ENCODE measurements at regions not wholly inside any gene's neighbourhood (a gene's known extent, or its start where the extent isn't known, plus 50 kb on each side); places are given as distances from the start of the nearest gene placed in this dataset.

DNA sequence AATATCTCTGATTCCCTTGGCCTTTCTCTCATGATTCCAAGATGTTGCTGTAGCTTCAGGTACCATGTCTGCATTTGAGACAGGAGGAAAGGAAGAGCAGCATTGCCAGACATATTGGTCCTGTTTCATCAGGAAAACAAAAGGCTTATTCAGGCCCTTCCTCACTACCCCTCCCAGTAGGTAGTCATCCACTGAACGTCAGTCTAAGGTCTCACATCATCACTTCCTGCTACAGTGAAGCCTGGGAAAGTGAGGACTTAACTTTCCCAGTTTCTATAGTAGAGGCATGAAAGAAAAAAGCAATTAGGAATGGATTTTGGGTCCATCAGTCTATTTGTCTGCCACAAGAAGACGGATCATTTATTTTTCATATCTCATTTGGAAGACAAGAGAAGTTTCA lies 85.7 kb upstream of the SOX4 start:
- H3K4me3 ChIP-seq (ENCODE audit: low read depth in 2 of 2, low read length in 2 of 2) = no peak overlapping the region
- TF ChIP-seq POLR2AphosphoS5 (IDR thresholded peaks at IDR 0.05; ENCODE audit: low read depth, low read length) = no peak
- TF ChIP-seq TCF7L2 (IDR thresholded peaks at IDR 0.05; ENCODE audit: low read depth, low read length) = no peak
- TF ChIP-seq, protein P1, sequence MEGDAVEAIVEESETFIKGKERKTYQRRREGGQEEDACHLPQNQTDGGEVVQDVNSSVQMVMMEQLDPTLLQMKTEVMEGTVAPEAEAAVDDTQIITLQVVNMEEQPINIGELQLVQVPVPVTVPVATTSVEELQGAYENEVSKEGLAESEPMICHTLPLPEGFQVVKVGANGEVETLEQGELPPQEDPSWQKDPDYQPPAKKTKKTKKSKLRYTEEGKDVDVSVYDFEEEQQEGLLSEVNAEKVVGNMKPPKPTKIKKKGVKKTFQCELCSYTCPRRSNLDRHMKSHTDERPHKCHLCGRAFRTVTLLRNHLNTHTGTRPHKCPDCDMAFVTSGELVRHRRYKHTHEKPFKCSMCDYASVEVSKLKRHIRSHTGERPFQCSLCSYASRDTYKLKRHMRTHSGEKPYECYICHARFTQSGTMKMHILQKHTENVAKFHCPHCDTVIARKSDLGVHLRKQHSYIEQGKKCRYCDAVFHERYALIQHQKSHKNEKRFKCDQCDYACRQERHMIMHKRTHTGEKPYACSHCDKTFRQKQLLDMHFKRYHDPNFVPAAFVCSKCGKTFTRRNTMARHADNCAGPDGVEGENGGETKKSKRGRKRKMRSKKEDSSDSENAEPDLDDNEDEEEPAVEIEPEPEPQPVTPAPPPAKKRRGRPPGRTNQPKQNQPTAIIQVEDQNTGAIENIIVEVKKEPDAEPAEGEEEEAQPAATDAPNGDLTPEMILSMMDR (IDR thresholded peaks at IDR 0.05) = no peak
- TF ChIP-seq, protein P2, sequence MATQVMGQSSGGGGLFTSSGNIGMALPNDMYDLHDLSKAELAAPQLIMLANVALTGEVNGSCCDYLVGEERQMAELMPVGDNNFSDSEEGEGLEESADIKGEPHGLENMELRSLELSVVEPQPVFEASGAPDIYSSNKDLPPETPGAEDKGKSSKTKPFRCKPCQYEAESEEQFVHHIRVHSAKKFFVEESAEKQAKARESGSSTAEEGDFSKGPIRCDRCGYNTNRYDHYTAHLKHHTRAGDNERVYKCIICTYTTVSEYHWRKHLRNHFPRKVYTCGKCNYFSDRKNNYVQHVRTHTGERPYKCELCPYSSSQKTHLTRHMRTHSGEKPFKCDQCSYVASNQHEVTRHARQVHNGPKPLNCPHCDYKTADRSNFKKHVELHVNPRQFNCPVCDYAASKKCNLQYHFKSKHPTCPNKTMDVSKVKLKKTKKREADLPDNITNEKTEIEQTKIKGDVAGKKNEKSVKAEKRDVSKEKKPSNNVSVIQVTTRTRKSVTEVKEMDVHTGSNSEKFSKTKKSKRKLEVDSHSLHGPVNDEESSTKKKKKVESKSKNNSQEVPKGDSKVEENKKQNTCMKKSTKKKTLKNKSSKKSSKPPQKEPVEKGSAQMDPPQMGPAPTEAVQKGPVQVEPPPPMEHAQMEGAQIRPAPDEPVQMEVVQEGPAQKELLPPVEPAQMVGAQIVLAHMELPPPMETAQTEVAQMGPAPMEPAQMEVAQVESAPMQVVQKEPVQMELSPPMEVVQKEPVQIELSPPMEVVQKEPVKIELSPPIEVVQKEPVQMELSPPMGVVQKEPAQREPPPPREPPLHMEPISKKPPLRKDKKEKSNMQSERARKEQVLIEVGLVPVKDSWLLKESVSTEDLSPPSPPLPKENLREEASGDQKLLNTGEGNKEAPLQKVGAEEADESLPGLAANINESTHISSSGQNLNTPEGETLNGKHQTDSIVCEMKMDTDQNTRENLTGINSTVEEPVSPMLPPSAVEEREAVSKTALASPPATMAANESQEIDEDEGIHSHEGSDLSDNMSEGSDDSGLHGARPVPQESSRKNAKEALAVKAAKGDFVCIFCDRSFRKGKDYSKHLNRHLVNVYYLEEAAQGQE (IDR thresholded peaks at IDR 0.05; ENCODE audit: insufficient read depth in 1 of 2, low read depth in 2 of 2, low read length in 1 of 2) = no peak
- no peak for TF ChIP-seq SIN3A (IDR thresholded peaks at IDR 0.05; ENCODE audit: borderline replicate concordance, insufficient read depth, low read depth, low read length)
- DNase-seq (ENCODE audit: low read depth, low spot score) (no peak), ATAC-seq (no peak)
- no peaks in the 10 kb centered on the region for H3K36me3 ChIP-seq (ENCODE audit: control insufficient read depth, insufficient read depth, low read length)
- intact Hi-C loops (cut with micrococcal nuclease; ENCODE audit: unreplicated experiment) (no loop called here), in situ Hi-C loops (cut with HindIII; ENCODE audit: low pct_unique_long_range_greater_than_20kb, low sequenced_read_pairs) (no loop called here)
- no peaks in the 10 kb centered on the region for H3K27me3 ChIP-seq (ENCODE audit: control insufficient read depth, insufficient read depth, low read length)
- no peaks in the 10 kb centered on the region for H3K4me1 ChIP-seq (ENCODE audit: control insufficient read depth, insufficient read depth, low read length)
- BruUV-seq (replicated peaks) = no TSS peak
- ChIA-PET POLR2A (no interaction called here), CTCF (no interaction called here)
- H3K9me3 ChIP-seq (ENCODE audit: control insufficient read depth, insufficient read depth, low read depth, low read length) = no peaks in the 10 kb centered on the region
- no peak overlapping the region for H3K27ac ChIP-seq (ENCODE audit: low read length)

DNA sequence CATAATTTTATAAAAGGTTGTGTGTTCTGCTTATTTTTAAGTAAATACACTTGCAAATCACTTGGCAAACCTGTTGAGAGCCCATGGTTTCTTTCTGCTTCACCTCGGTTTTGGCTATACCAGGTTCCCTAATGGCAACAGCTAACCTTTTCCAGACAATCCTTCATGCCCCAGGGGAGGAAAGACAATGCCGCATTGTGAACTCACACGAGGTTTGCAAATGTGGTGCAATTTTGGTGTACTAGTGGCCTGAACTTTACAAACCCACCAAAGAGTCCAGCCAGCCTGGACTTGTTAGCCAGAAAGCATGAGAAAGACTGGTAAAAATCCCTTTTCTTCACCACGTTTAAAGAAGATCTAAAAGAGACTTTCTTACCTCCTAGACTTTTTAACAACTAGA lies 84.8 kb upstream of the SOX4 start:
- no peaks in the 10 kb centered on the region for H3K9me3 ChIP-seq (ENCODE audit: control insufficient read depth, insufficient read depth, low read depth, low read length)
- H3K27me3 ChIP-seq (ENCODE audit: control insufficient read depth, insufficient read depth, low read length) = no peaks in the 10 kb centered on the region
- no peak for TF ChIP-seq SIN3A (IDR thresholded peaks at IDR 0.05; ENCODE audit: borderline replicate concordance, insufficient read depth, low read depth, low read length)
- TF ChIP-seq, protein P1 (IDR thresholded peaks at IDR 0.05) = no peak
- TF ChIP-seq, protein P2 (IDR thresholded peaks at IDR 0.05; ENCODE audit: insufficient read depth in 1 of 2, low read depth in 2 of 2, low read length in 1 of 2) = no peak
- no peak for TF ChIP-seq TCF7L2 (IDR thresholded peaks at IDR 0.05; ENCODE audit: low read depth, low read length)
- TF ChIP-seq POLR2AphosphoS5 (IDR thresholded peaks at IDR 0.05; ENCODE audit: low read depth, low read length) = no peak
- no peaks in the 10 kb centered on the region for H3K4me1 ChIP-seq (ENCODE audit: control insufficient read depth, insufficient read depth, low read length)
- H3K27ac ChIP-seq (ENCODE audit: low read length) = no peak overlapping the region
- in situ Hi-C loops (cut with HindIII; ENCODE audit: low pct_unique_long_range_greater_than_20kb, low sequenced_read_pairs) (no loop called here), intact Hi-C loops (cut with micrococcal nuclease; ENCODE audit: unreplicated experiment) (no loop called here)
- H3K36me3 ChIP-seq (ENCODE audit: control insufficient read depth, insufficient read depth, low read length) = no peaks in the 10 kb centered on the region
- no peak for ATAC-seq
- DNase-seq (ENCODE audit: low read depth, low spot score) = no peak
- BruUV-seq (replicated peaks) = no TSS peak
- POLR2A ChIA-PET = interaction anchor here (0.6 kb wide), 1 partner anchor 19 kb away, joined by 7 read pairs; no protein-coding TSS in a partner anchor
- no peak overlapping the region for H3K4me3 ChIP-seq (ENCODE audit: low read depth in 2 of 2, low read length in 2 of 2)
- CTCF ChIA-PET = no interaction called here
